IMR-90 (cell line): ENCODE measurements at regions not wholly inside any gene's neighbourhood (a gene's known extent, or its start where the extent isn't known, plus 50 kb on each side); places are given as distances from the start of the nearest gene placed in this dataset.

Experiments used
- ATAC-seq: fragments of 200-7000 bp; cut with Tn5 transposase; 2 replicates; pipeline ENCODE4 v1.9.1; 2020; ENCODE audit warnings: low read depth, mild to moderate bottlenecking, moderate library complexity
- BruUV-seq: library from RNA; stranded (reverse); fragments of 400-500 nt; replicated peaks from 2 replicates; lab custom pipeline; 2021; lab: Mats Ljungman, UMichigan
- CTCF ChIA-PET: fragments of 300-600 bp; formaldehyde crosslinking; extraction: SDS; loops from one replicate; lab custom pipeline; 2021; ENCODE audit warnings: antibody characterized with exemption; lab: Yijun Ruan, JAX
- POLR2A ChIA-PET: fragments of 300-600 bp; sonication (Branson Sonifier 250); formaldehyde crosslinking; loops from one replicate; lab custom pipeline; 2022; ENCODE audit warnings: antibody characterized with exemption; ENCODE audit not compliant: unreplicated experiment; lab: Charles Lee
- DNase-seq: peaks from one replicate; pipeline ENCODE4 v3.0.0; 2013
- H2AFZ ChIP-seq: replicated peaks from 2 replicates; pipeline ENCODE3; 2013; ENCODE audit warnings: low read length, mild to moderate bottlenecking; ENCODE audit not compliant: poor library complexity
- H2AK5ac ChIP-seq: 2 replicates; pipeline ENCODE4 v1.6.1; 2013; ENCODE audit warnings: low read depth, low read length, inconsistent platforms
- H2AK9ac ChIP-seq: replicated peaks from 2 replicates; pipeline ENCODE3; 2013; ENCODE audit warnings: mild to moderate bottlenecking, low read depth, low read length, moderate library complexity; ENCODE audit not compliant: poor library complexity
- H2BK120ac ChIP-seq: 2 replicates; pipeline ENCODE4 v1.6.1; 2013; ENCODE audit warnings: low read depth, low read length, inconsistent platforms
- H2BK15ac ChIP-seq: 3 replicates; pipeline ENCODE4 v1.6.1; 2013; ENCODE audit warnings: low read depth, low read length, inconsistent platforms
- H2BK20ac ChIP-seq: 2 replicates; pipeline ENCODE4 v1.6.1; 2013; ENCODE audit warnings: low read depth, mild to moderate bottlenecking, inconsistent platforms, low read length, moderate library complexity
- H2BK5ac ChIP-seq: 2 replicates; pipeline ENCODE4 v1.6.1; 2013; ENCODE audit warnings: mild to moderate bottlenecking, low read depth, low read length, inconsistent platforms; ENCODE audit not compliant: poor library complexity, severe bottlenecking
- H3K14ac ChIP-seq: replicated peaks from 2 replicates; pipeline ENCODE4 v1.6.1; 2013; ENCODE audit warnings: low read depth, low read length, inconsistent platforms
- H3K18ac ChIP-seq: 2 replicates; pipeline ENCODE4 v1.6.1; 2013; ENCODE audit warnings: low read depth, low read length, control low read depth
- H3K23ac ChIP-seq: 2 replicates; pipeline ENCODE4 v1.6.1; 2013; ENCODE audit warnings: low read depth, low read length, inconsistent platforms
- H3K27ac ChIP-seq: 2 replicates; pipeline ENCODE4 v1.5.1; 2013; ENCODE audit warnings: mild to moderate bottlenecking, control low read depth, low read length; ENCODE audit not compliant: insufficient read depth
- H3K27me3 ChIP-seq: 2 replicates; pipeline ENCODE4 v1.6.1; 2013; ENCODE audit warnings: low read length; ENCODE audit not compliant: control insufficient read depth, insufficient read depth
- H3K36me3 ChIP-seq: 2 replicates; pipeline ENCODE4 v1.6.1; 2013; ENCODE audit warnings: low read length, mixed read lengths; ENCODE audit not compliant: control insufficient read depth, insufficient read depth
- H3K4ac ChIP-seq: 2 replicates; pipeline ENCODE4 v1.6.1; 2013; ENCODE audit warnings: low read depth, low read length, inconsistent platforms
- H3K4me1 ChIP-seq: 2 replicates; pipeline ENCODE4 v1.6.1; 2013; ENCODE audit warnings: low read length, mixed read lengths; ENCODE audit not compliant: control insufficient read depth, insufficient read depth
- H3K4me2 ChIP-seq: 2 replicates; pipeline ENCODE4 v1.6.1; 2013; ENCODE audit warnings: low read depth, mild to moderate bottlenecking, control low read depth, low read length, moderate library complexity
- H3K4me3 ChIP-seq: 2 replicates; pipeline ENCODE4 v1.5.1; 2013; ENCODE audit warnings: low read depth, mild to moderate bottlenecking, control low read depth, low read length, moderate library complexity; ENCODE audit not compliant: insufficient read depth
- H3K56ac ChIP-seq: 2 replicates; pipeline ENCODE4 v1.6.1; 2013; ENCODE audit warnings: low read length, inconsistent platforms; ENCODE audit not compliant: insufficient read depth; ENCODE audit errors: extremely low read depth
- H3K79me1 ChIP-seq, 2 experiments: 2 replicates each; pipeline ENCODE4 v1.6.1; 2013; ENCODE audit warnings: low read length in 2 of 2, inconsistent platforms in 1 of 2, low read depth in 1 of 2
- H3K9ac ChIP-seq: 2 replicates; pipeline ENCODE4 v1.6.1; 2013; ENCODE audit warnings: low read depth, low read length, control low read depth
- H3K9me1 ChIP-seq: 2 replicates; pipeline ENCODE4 v1.6.1; 2013; ENCODE audit warnings: low read length, inconsistent platforms; ENCODE audit not compliant: insufficient read depth
- H3K9me3 ChIP-seq: 2 replicates; pipeline ENCODE4 v1.6.1; 2013; ENCODE audit warnings: low read length; ENCODE audit not compliant: control insufficient read depth, insufficient read depth
- H4K20me1 ChIP-seq: 2 replicates; pipeline ENCODE4 v1.6.1; 2013; ENCODE audit warnings: low read length, inconsistent platforms; ENCODE audit not compliant: insufficient read depth
- H4K5ac ChIP-seq: 2 replicates; pipeline ENCODE4 v1.6.1; 2013; ENCODE audit warnings: mild to moderate bottlenecking, low read depth, low read length, control low read depth
- H4K8ac ChIP-seq, 2 experiments: 2 replicates each; pipeline ENCODE4 v1.6.1; 2013; ENCODE audit warnings: low read depth in 2 of 2, low read length in 2 of 2, control low read depth in 1 of 2, inconsistent platforms in 1 of 2
- H4K91ac ChIP-seq: 2 replicates; pipeline ENCODE4 v1.6.1; 2013; ENCODE audit warnings: low read depth, low read length, inconsistent platforms; ENCODE audit not compliant: insufficient read depth
- BHLHE40 ChIP-seq: fragments of 150-350 bp; IDR thresholded peaks from 2 replicates; pipeline ENCODE4 v1.6.1; 2016; ENCODE audit warnings: mild to moderate bottlenecking, low read depth, low read length
- CEBPB ChIP-seq: IDR thresholded peaks from 2 replicates; pipeline ENCODE4 v1.6.1; 2012; ENCODE audit warnings: low read depth, low read length, improper control_type of control experiment
- CHD1 ChIP-seq: IDR thresholded peaks from 2 replicates; pipeline ENCODE4 v1.6.1; 2012; ENCODE audit warnings: low read depth, low read length, improper control_type of control experiment
- CTCF ChIP-seq: conservative IDR thresholded peaks from 2 replicates; pipeline ENCODE4 v1.5.1; 2012; ENCODE audit warnings: mild to moderate bottlenecking, low read depth, low read length, improper control_type of control experiment
- ELK1 ChIP-seq: fragments of 150-350 bp; IDR thresholded peaks from 2 replicates; pipeline ENCODE4 v1.6.1; 2016; ENCODE audit warnings: low read depth, mild to moderate bottlenecking, low read length, moderate library complexity, borderline replicate concordance
- FOS ChIP-seq: fragments of 150-350 bp; IDR thresholded peaks from 2 replicates; pipeline ENCODE4 v1.6.1; 2016; ENCODE audit warnings: low read depth, low read length
- MAFK ChIP-seq: IDR thresholded peaks from 2 replicates; pipeline ENCODE4 v1.6.1; 2012; ENCODE audit warnings: low read depth, low read length, improper control_type of control experiment
- MAZ ChIP-seq: IDR thresholded peaks from 2 replicates; pipeline ENCODE4 v1.6.1; 2012; ENCODE audit warnings: low read depth, mild to moderate bottlenecking, low read length, improper control_type of control experiment, moderate library complexity, borderline replicate concordance
- MXI1 ChIP-seq: IDR thresholded peaks from 2 replicates; pipeline ENCODE4 v1.6.1; 2012; ENCODE audit warnings: low read depth, mild to moderate bottlenecking, low read length, moderate library complexity, borderline replicate concordance
- NFE2L2 ChIP-seq: fragments of 150-350 bp; IDR thresholded peaks from 2 replicates; pipeline ENCODE4 v1.6.1; 2016; ENCODE audit warnings: low read depth, mild to moderate bottlenecking, low read length
- POLR2A ChIP-seq: IDR thresholded peaks from 2 replicates; pipeline ENCODE4 v1.6.1; 2012; ENCODE audit warnings: mild to moderate bottlenecking, low read depth, low read length
- RAD21 ChIP-seq: IDR thresholded peaks from 2 replicates; pipeline ENCODE4 v1.6.1; 2012; ENCODE audit warnings: low read length, improper control_type of control experiment
- RCOR1 ChIP-seq: IDR thresholded peaks from 2 replicates; pipeline ENCODE4 v1.6.1; 2012; ENCODE audit warnings: mild to moderate bottlenecking, low read length, improper control_type of control experiment; ENCODE audit not compliant: insufficient replicate concordance
- SMC3 ChIP-seq: fragments of 150-350 bp; IDR thresholded peaks from 2 replicates; pipeline ENCODE4 v1.6.1; 2016; ENCODE audit warnings: low read depth, mild to moderate bottlenecking, antibody characterized with exemption, low read length, moderate library complexity
- USF2 ChIP-seq: fragments of 150-350 bp; IDR thresholded peaks from 2 replicates; pipeline ENCODE4 v1.6.1; 2017; ENCODE audit warnings: mild to moderate bottlenecking, antibody characterized with exemption, low read length, low read depth
- dilution Hi-C: fragments of 300-500 bp; cut with HindIII; formaldehyde crosslinking; loops from one replicate; pipeline ENCODE4 v1.14.3; 2018; ENCODE audit warnings: low sequenced_read_pairs; ENCODE audit not compliant: unreplicated experiment
- in situ Hi-C: fragments of 300-500 bp; cut with MboI; formaldehyde crosslinking; loops from 3 replicates; pipeline ENCODE4 v1.14.3; 2019; ENCODE audit warnings: low sequenced_read_pairs, inconsistent platforms, mixed read lengths
- intact Hi-C: fragments of 100-400 bp; cut with micrococcal nuclease; formaldehyde crosslinking; loops from 2 replicates; pipeline ENCODE4 v1.10.0; 2022

GRCh38 chr7:7110706-7111105, 71.6 kb upstream of the C1GALT1 start:
- no peaks in the 10 kb centered on the region for H3K36me3 ChIP-seq
- H3K4ac ChIP-seq: no peak overlapping the region
- no peak overlapping the region for H2BK5ac ChIP-seq
- no peaks in the 10 kb centered on the region for H3K9me3 ChIP-seq
- H2BK15ac ChIP-seq: no peak overlapping the region
- no peak overlapping the region for H4K8ac ChIP-seq
- no peak overlapping the region for H4K91ac ChIP-seq
- H3K79me1 ChIP-seq: no peaks in the 10 kb centered on the region
- intact Hi-C loops: no loop called here
- no peak for ATAC-seq
- no peak overlapping the region for H3K14ac ChIP-seq
- H3K18ac ChIP-seq: no peak overlapping the region
- no peak overlapping the region for H3K56ac ChIP-seq
- DNase-seq: no peak
- no peak overlapping the region for H2BK120ac ChIP-seq
- no TSS peak for BruUV-seq
- H3K4me2 ChIP-seq: no peak overlapping the region
- no peaks in the 10 kb centered on the region for H3K9me1 ChIP-seq
- H2AK9ac ChIP-seq: no peak overlapping the region
- peaks cover 1% of the 10 kb centered on the region; the same call in 1 of the 2 replicates for H3K27me3 ChIP-seq
- H4K5ac ChIP-seq: no peak overlapping the region
- H3K4me1 ChIP-seq: no peaks in the 10 kb centered on the region
- in situ Hi-C loops: loop anchor here (25.0 kb wide), 1 partner anchor 1102 kb away; no protein-coding TSS in a partner anchor
- no peak overlapping the region for H2AK5ac ChIP-seq
- POLR2A ChIA-PET: no interaction called here
- dilution Hi-C loops: no loop called here
- no peak overlapping the region for H2AFZ ChIP-seq
- CTCF ChIA-PET: no interaction called here
- no peak overlapping the region for H3K9ac ChIP-seq
- no peak overlapping the region for H2BK20ac ChIP-seq
- H4K20me1 ChIP-seq: no peaks in the 10 kb centered on the region
- TF ChIP-seq CEBPB: no peak
- no peak for TF ChIP-seq CTCF
- no peak for TF ChIP-seq POLR2A
- TF ChIP-seq MAFK: no peak
- no peak for TF ChIP-seq MAZ
- TF ChIP-seq NFE2L2: no peak
- TF ChIP-seq USF2: no peak
- no peak for TF ChIP-seq FOS
- TF ChIP-seq CHD1: no peak
- no peak for TF ChIP-seq ELK1
- TF ChIP-seq MXI1: no peak
- TF ChIP-seq SMC3: no peak
- TF ChIP-seq RCOR1: no peak
- no peak for TF ChIP-seq RAD21
- TF ChIP-seq BHLHE40: no peak
- H3K23ac ChIP-seq: no peak overlapping the region
- no peak overlapping the region for H3K27ac ChIP-seq
- no peak overlapping the region for H3K4me3 ChIP-seq
